Right ventricle myocardium inferior (tissue), 1 donor: ENCODE measurements at regions not wholly inside any gene's neighbourhood (a gene's known extent, or its start where the extent isn't known, plus 50 kb on each side); places are given as distances from the start of the nearest gene placed in this dataset.
"Not testable (repeated sequence)": the region's sequence is repeated elsewhere in the genome, so short reads cannot be mapped to it uniquely, and the experiment has no call there.

Experiments
- ATAC-seq: fragments of 200-7000 bp; cut with Tn5 transposase; one replicate; pipeline ENCODE4 v1.9.1; 2020; ENCODE audit warnings: mild to moderate bottlenecking, moderate library complexity
- DNase-seq: peaks from one replicate; pipeline ENCODE4 v3.0.0; 2021; ENCODE audit errors: missing footprints
- intact Hi-C: fragments of 100-400 bp; cut with DNase I; formaldehyde crosslinking; loops from one replicate; pipeline ENCODE4 v1.11.0; 2022
- donor health status: DM: no; HTN: yes; CAD: no; lungs with severe emphysema.

DNA sequence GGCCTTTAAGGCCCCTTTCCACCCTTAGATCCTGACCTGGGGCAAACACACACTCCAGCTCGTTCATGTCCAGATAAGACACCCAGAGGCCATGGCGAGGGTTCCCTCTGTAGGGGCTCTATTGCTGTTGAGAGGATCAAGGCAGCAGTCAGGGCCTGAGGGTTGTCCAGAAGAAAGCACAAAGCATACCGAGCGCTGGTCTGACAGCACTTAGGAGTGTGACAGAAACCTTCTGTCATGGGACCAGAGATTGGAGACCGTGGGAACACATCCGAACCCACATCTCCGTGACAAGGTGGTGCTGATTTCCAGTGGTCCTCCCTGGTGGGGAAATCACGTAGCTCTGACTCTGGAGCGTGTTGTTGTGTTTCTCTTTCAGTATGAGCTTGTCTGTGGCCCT is 69.8 kb upstream of the ALDH3B2 start:
- intact Hi-C loops, ATAC-seq, DNase-seq: not testable (repeated sequence)

- DNase-seq, intact Hi-C loops, ATAC-seq: not testable (repeated sequence)
Observed at GRCh38 chr11:67738231-67738630, 63.8 kb upstream of the ALDH3B2 start.

GRCh38 chr11:67737562-67738080 is 63.2 kb upstream of the ALDH3B2 start:
- ATAC-seq, DNase-seq, intact Hi-C loops: not testable (repeated sequence)

DNA sequence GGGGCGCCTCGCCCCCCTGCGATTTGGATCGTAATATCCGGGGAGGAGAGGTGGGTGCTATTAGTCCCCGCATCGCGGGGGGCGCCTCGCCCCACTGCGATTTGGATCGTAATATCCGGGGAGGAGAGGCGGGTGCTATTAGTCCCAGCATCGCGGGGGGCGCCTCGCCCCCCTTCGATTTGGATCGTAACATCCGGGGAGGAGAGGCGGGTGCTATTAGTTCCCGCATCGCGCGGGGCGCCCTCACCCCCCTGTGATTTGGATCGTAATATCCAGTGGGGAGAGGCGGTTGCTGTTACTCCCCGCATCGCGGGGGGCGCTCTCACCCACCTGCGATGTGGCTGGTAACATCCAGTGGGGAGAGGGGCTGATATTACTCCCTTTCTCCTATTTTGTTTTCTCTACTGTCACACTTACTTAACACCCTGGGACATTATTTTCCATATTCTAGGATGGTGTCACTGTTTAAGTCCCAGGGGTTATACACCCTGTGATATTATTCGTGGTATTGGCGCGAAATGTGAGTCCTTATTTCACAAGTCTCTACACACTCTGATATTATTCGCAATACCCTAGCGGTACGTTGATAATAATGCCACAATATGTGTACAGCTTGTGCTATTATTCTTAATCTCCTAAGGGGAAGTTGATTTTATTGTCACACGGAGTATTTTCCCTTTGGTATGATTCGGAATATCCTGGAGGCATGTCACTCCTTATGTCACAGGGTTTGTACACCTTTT is 57.8 kb upstream of the ALDH3B2 start:
- ATAC-seq (no peak), DNase-seq (no peak)
- intact Hi-C loops = no loop called here

DNA sequence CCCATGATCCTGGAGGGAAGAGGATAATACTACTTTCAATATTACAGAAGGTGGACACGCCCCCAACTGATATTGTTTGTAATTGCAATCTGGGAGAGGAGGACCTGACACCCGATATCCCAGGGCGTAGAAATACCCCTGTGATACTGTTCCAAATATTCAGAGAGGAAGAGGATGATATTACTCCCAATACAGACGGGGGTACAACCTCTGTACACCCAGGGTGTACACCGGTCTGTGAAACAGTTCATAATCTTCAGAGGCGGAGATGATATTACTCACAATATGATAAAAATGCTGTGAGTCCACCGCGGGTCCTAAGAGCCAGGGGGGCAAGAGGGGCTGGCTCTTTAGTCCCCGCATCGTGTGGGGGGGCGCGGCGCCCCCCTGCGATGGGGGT is 57.2 kb upstream of the ALDH3B2 start:
- DNase-seq (no peak), ATAC-seq (no peak)
- intact Hi-C loops = no loop called here

GRCh38 chr11:67728163-67728571 is 53.7 kb upstream of the ALDH3B2 start:
- DNase-seq, intact Hi-C loops, ATAC-seq: not testable (repeated sequence)

DNA sequence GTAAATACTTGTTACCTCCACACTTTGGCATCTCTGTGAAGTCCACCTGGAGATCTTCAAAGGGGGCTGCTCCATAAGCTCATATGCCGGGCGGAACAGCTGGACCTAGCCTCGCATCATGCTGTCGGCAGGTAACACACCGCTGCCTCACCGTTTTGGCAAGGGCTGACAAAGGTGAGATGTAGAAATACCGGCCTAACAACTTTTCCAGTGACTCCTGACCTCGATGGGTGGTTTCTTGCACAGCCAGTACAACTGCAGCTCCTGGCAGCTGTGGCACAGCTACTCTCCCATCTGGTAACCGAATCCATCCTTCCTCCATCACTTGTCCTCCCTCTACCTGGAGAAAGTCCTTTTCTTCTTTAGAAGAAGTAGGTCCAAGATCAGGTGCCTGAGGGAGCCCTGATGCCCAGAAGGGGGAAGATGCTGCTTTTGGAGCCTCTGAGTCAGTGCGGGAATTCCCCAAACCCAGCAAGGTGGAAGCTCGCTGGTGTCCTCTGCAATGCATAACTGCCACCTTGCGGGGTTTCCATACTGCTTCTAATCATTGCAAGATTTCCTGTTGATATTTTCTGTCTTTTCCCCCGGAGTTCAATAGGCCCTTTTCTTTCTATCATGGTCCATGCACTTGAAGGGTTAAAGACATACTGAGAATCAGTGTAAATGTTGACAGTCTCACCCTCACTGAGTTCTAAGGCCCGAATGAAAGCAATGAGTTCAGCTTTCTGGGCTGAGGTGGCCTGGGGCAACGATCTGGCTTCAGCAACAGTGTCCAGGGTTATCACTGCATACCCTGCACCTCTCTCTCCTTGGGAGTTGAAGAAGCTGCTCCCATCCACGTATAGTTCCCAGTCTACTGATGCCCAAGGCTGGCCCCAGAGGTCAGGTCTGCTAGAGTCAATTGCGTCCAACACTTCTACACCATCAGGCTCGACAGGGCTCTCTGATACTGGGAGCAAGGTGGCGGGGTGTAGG is 52.9 kb upstream of the ALDH3B2 start:
- DNase-seq, intact Hi-C loops, ATAC-seq: not testable (repeated sequence)
